Neutrophil (primary cell): ENCODE measurements at regions not wholly inside any gene's neighbourhood (a gene's known extent, or its start where the extent isn't known, plus 50 kb on each side); places are given as distances from the start of the nearest gene placed in this dataset.

Experiments
- H3K27ac ChIP-seq: fragments of 200-600 bp; sonication (generic); 2 replicates; pipeline ENCODE4 v1.5.1; 2016; ENCODE audit warnings: mild to moderate bottlenecking, moderate library complexity
- H3K27me3 ChIP-seq: fragments of 200-600 bp; sonication (generic); 2 replicates; pipeline ENCODE4 v1.6.0; 2016; ENCODE audit warnings: mild to moderate bottlenecking
- H3K36me3 ChIP-seq: fragments of 200-600 bp; sonication (generic); 2 replicates; pipeline ENCODE4 v1.5.1; 2017
- H3K4me1 ChIP-seq, 2 experiments: fragments of 200-600 bp in 1 of 2; sonication (generic) in 1 of 2; 1 replicate in 1 of 2; 2 replicates in 1 of 2; pipeline versions ENCODE4 v1.5.1 to v1.6.1; 2013 to 2016; ENCODE audit warnings: low read depth in 1 of 2, low read length in 1 of 2, mild to moderate bottlenecking in 1 of 2, moderate library complexity in 1 of 2; ENCODE audit not compliant: control insufficient read depth in 1 of 2, insufficient read depth in 1 of 2
- H3K4me3 ChIP-seq, 2 experiments: fragments of 200-600 bp in 1 of 2; sonication (generic) in 1 of 2; 1 replicate in 1 of 2; 2 replicates in 1 of 2; pipeline ENCODE4 v1.5.1; 2013 to 2016; ENCODE audit warnings: low read depth in 1 of 2, low read length in 1 of 2, mild to moderate bottlenecking in 1 of 2, moderate library complexity in 1 of 2
- H3K9me3 ChIP-seq: fragments of 200-600 bp; sonication (generic); 2 replicates; pipeline ENCODE4 v1.5.1; 2016
- CTCF ChIP-seq: fragments of 200-600 bp; sonication (generic); IDR thresholded peaks from 2 replicates; pipeline ENCODE4 v1.5.1; 2016; ENCODE audit warnings: antibody characterized with exemption

- no peaks in the 10 kb centered on the region for H3K4me1 ChIP-seq
These were observed 248.0 kb downstream of the RPS24 start for GRCh38 chr10:78281627-78282026.

GRCh38 chr10:78283069-78283682 is 249.5 kb downstream of the RPS24 start:
- TF ChIP-seq CTCF = no peak

More at GRCh38 chr10:78281627-78282026, 248.0 kb downstream of the RPS24 start:
- no peaks in the 10 kb centered on the region for H3K36me3 ChIP-seq
- no peaks in the 10 kb centered on the region for H3K27me3 ChIP-seq
- H3K27ac ChIP-seq = no peak overlapping the region
- TF ChIP-seq CTCF = no peak
- H3K9me3 ChIP-seq = no peaks in the 10 kb centered on the region
- H3K4me3 ChIP-seq = no peak overlapping the region

GRCh38 chr10:78284381-78284780 is 250.7 kb downstream of the RPS24 start:
- no peaks in the 10 kb centered on the region for H3K36me3 ChIP-seq
- H3K4me3 ChIP-seq = no peak overlapping the region
- no peaks in the 10 kb centered on the region for H3K27me3 ChIP-seq
- H3K27ac ChIP-seq = no peak overlapping the region
- no peaks in the 10 kb centered on the region for H3K4me1 ChIP-seq
- no peaks in the 10 kb centered on the region for H3K9me3 ChIP-seq
- TF ChIP-seq CTCF = no peak

More at GRCh38 chr10:78283069-78283682, 249.5 kb downstream of the RPS24 start:
- no peaks in the 10 kb centered on the region for H3K9me3 ChIP-seq
- no peak overlapping the region for H3K4me3 ChIP-seq
- no peaks in the 10 kb centered on the region for H3K4me1 ChIP-seq
- no peaks in the 10 kb centered on the region for H3K27me3 ChIP-seq
- H3K36me3 ChIP-seq = no peaks in the 10 kb centered on the region
- H3K27ac ChIP-seq = no peak overlapping the region

- Histone ChIP-seq H3K36me3 (no peaks in the 10 kb centered on the region), H3K27ac (no peak overlapping the region), H3K9me3 (no peaks in the 10 kb centered on the region), H3K4me1 (no peaks in the 10 kb centered on the region), H3K4me3 (no peak overlapping the region), H3K27me3 (no peaks in the 10 kb centered on the region)
- no peak for TF ChIP-seq CTCF
These were observed 251.6 kb downstream of the RPS24 start for GRCh38 chr10:78285226-78285625.

GRCh38 chr10:78286186-78286585 is 252.5 kb downstream of the RPS24 start:
- Histone ChIP-seq H3K27me3 (no peaks in the 10 kb centered on the region), H3K4me1 (no peaks in the 10 kb centered on the region), H3K36me3 (no peaks in the 10 kb centered on the region), H3K9me3 (no peaks in the 10 kb centered on the region), H3K27ac (no peak overlapping the region), H3K4me3 (no peak overlapping the region)
- TF ChIP-seq CTCF = no peak

GRCh38 chr10:78286668-78287067 is 253.0 kb downstream of the RPS24 start:
- Histone ChIP-seq H3K4me1 (no peaks in the 10 kb centered on the region), H3K36me3 (no peaks in the 10 kb centered on the region), H3K27me3 (no peaks in the 10 kb centered on the region), H3K9me3 (no peaks in the 10 kb centered on the region), H3K27ac (no peak overlapping the region), H3K4me3 (no peak overlapping the region)
- TF ChIP-seq CTCF = no peak
